ENCODE measurements at regions not wholly inside any gene's neighbourhood (a gene's known extent, or its start where the extent isn't known, plus 50 kb on each side); places are given as distances from the start of the nearest gene placed in this dataset.

GRCh38 chr3:10625323-10625722 is 119.9 kb upstream of the ATP2B2 start:
- H3K4me3 Mint-ChIP-seq: no peak overlapping the region
- no peak overlapping the region for H3K27ac Mint-ChIP-seq
- no peaks in the 10 kb centered on the region for H3K36me3 Mint-ChIP-seq
- H3K27me3 Mint-ChIP-seq: peaks cover 0 to 2% of the 10 kb centered on the region in 2 donors
- H3K4me1 Mint-ChIP-seq (ENCODE audit: low read depth in 2 of 2): no peaks in the 10 kb centered on the region
- ATAC-seq: no peak
- DNase-seq (ENCODE audit: low spot score): no peak
- no peaks in the 10 kb centered on the region for H3K9me3 Mint-ChIP-seq

GRCh38 chr3:10627884-10628572 is 122.6 kb upstream of the ATP2B2 start:
- Mint-ChIP-seq H3K4me1 (ENCODE audit: low read depth in 2 of 2) (no peaks in the 10 kb centered on the region), H3K9me3 (no peaks in the 10 kb centered on the region), H3K27me3 (peaks cover 0 to 7% of the 10 kb centered on the region in 2 donors), H3K27ac (no peak overlapping the region), H3K36me3 (no peaks in the 10 kb centered on the region), H3K4me3 (no peak overlapping the region)
- no peak for DNase-seq (ENCODE audit: low spot score)
- no peak for ATAC-seq

- Mint-ChIP-seq H3K36me3 (no peaks in the 10 kb centered on the region), H3K27me3 (peaks cover 0 to 7% of the 10 kb centered on the region in 2 donors), H3K4me3 (no peak overlapping the region), H3K27ac (no peak overlapping the region), H3K4me1 (ENCODE audit: low read depth in 2 of 2) (no peaks in the 10 kb centered on the region), H3K9me3 (no peaks in the 10 kb centered on the region)
- ATAC-seq (no peak), DNase-seq (ENCODE audit: low spot score) (no peak)
Observed at GRCh38 chr3:10628891-10629670, 123.7 kb upstream of the ATP2B2 start.

GRCh38 chr3:10629671-10630040 is 124.3 kb upstream of the ATP2B2 start:
- H3K9me3 Mint-ChIP-seq: no peaks in the 10 kb centered on the region
- no peak for DNase-seq (ENCODE audit: low spot score)
- no peak overlapping the region for H3K4me3 Mint-ChIP-seq
- no peaks in the 10 kb centered on the region for H3K36me3 Mint-ChIP-seq
- peaks cover 0 to 7% of the 10 kb centered on the region in 2 donors for H3K27me3 Mint-ChIP-seq
- H3K4me1 Mint-ChIP-seq (ENCODE audit: low read depth in 2 of 2): no peaks in the 10 kb centered on the region
- ATAC-seq: no peak
- no peak overlapping the region for H3K27ac Mint-ChIP-seq

GRCh38 chr3:10631224-10631623 is 125.8 kb upstream of the ATP2B2 start:
- Mint-ChIP-seq H3K27ac (no peak overlapping the region), H3K4me1 (ENCODE audit: low read depth in 2 of 2) (no peaks in the 10 kb centered on the region), H3K4me3 (no peak overlapping the region), H3K27me3 (peaks cover 0 to 8% of the 10 kb centered on the region in 2 donors), H3K36me3 (no peaks in the 10 kb centered on the region), H3K9me3 (no peaks in the 10 kb centered on the region)
- DNase-seq (ENCODE audit: low spot score) (no peak), ATAC-seq (no peak)

GRCh38 chr3:10632125-10632524 is 126.7 kb upstream of the ATP2B2 start:
- Mint-ChIP-seq H3K36me3 (peaks cover under 1% of the 10 kb centered on the region), H3K4me1 (ENCODE audit: low read depth in 2 of 2) (no peaks in the 10 kb centered on the region), H3K27ac (no peak overlapping the region), H3K27me3 (peaks cover 1 to 11% of the 10 kb centered on the region in 2 donors), H3K9me3 (no peaks in the 10 kb centered on the region), H3K4me3 (no peak overlapping the region)
- ATAC-seq (no peak), DNase-seq (ENCODE audit: low spot score) (no peak)

- peak in 1 of 2 donors; percentile 21 for ATAC-seq
Observed at GRCh38 chr3:10632741-10633140, 127.4 kb upstream of the ATP2B2 start.

GRCh38 chr3:10635446-10636076 is 130.2 kb upstream of the ATP2B2 start:
- Mint-ChIP-seq H3K9me3 (peaks cover 10% of the 10 kb centered on the region), H3K36me3 (peaks cover 9% of the 10 kb centered on the region), H3K4me3 (no peak overlapping the region), H3K27me3 (peaks cover 8 to 23% of the 10 kb centered on the region in 2 donors), H3K27ac (no peak overlapping the region), H3K4me1 (ENCODE audit: low read depth in 2 of 2) (no peaks in the 10 kb centered on the region)
- ATAC-seq (no peak), DNase-seq (ENCODE audit: low spot score) (no peak)

More at GRCh38 chr3:10632741-10633140, 127.4 kb upstream of the ATP2B2 start:
- H3K9me3 Mint-ChIP-seq: peaks cover 5% of the 10 kb centered on the region
- no peaks in the 10 kb centered on the region for H3K4me1 Mint-ChIP-seq (ENCODE audit: low read depth in 2 of 2)
- no peak overlapping the region for H3K27ac Mint-ChIP-seq
- no peak for DNase-seq (ENCODE audit: low spot score)
- peaks cover 8 to 14% of the 10 kb centered on the region in 2 donors for H3K27me3 Mint-ChIP-seq
- peaks cover 7% of the 10 kb centered on the region for H3K36me3 Mint-ChIP-seq
- no peak overlapping the region for H3K4me3 Mint-ChIP-seq

GRCh38 chr3:10637342-10637741 is 132.0 kb upstream of the ATP2B2 start:
- H3K36me3 Mint-ChIP-seq: peaks cover 9% of the 10 kb centered on the region
- no peak overlapping the region for H3K4me3 Mint-ChIP-seq
- no peaks in the 10 kb centered on the region for H3K4me1 Mint-ChIP-seq (ENCODE audit: low read depth in 2 of 2)
- no peak overlapping the region for H3K27ac Mint-ChIP-seq
- ATAC-seq (no peak), DNase-seq (ENCODE audit: low spot score) (no peak)
- peaks cover 10% of the 10 kb centered on the region for H3K9me3 Mint-ChIP-seq
- peaks cover 8 to 30% of the 10 kb centered on the region in 2 donors for H3K27me3 Mint-ChIP-seq

- no peak overlapping the region for H3K27ac Mint-ChIP-seq
- no peak for ATAC-seq
- DNase-seq (ENCODE audit: low spot score): no peak
- H3K9me3 Mint-ChIP-seq: peaks cover 10% of the 10 kb centered on the region
- H3K27me3 Mint-ChIP-seq: peaks cover 16 to 36% of the 10 kb centered on the region in 2 donors
- H3K4me3 Mint-ChIP-seq: no peak overlapping the region
- H3K36me3 Mint-ChIP-seq: peaks cover 9% of the 10 kb centered on the region
- H3K4me1 Mint-ChIP-seq (ENCODE audit: low read depth in 2 of 2): no peaks in the 10 kb centered on the region
Observed at GRCh38 chr3:10638466-10638865, 133.1 kb upstream of the ATP2B2 start.

- Mint-ChIP-seq H3K4me3 (no peak overlapping the region), H3K27ac (no peak overlapping the region), H3K4me1 (ENCODE audit: low read depth in 2 of 2) (no peaks in the 10 kb centered on the region), H3K9me3 (peaks cover 10% of the 10 kb centered on the region), H3K36me3 (peaks cover 9% of the 10 kb centered on the region), H3K27me3 (peaks cover 36 to 37% of the 10 kb centered on the region in 2 donors)
- ATAC-seq (no peak), DNase-seq (ENCODE audit: low spot score) (no peak)
Observed at GRCh38 chr3:10641760-10642159, 136.4 kb upstream of the ATP2B2 start.

- no peak for DNase-seq (ENCODE audit: low spot score)
- no peak overlapping the region for H3K4me3 Mint-ChIP-seq
- no peaks in the 10 kb centered on the region for H3K36me3 Mint-ChIP-seq
- no peak for ATAC-seq
- no peaks in the 10 kb centered on the region for H3K9me3 Mint-ChIP-seq
- H3K27ac Mint-ChIP-seq: no peak overlapping the region
- H3K27me3 Mint-ChIP-seq: peaks cover 27 to 29% of the 10 kb centered on the region in 2 donors
- no peaks in the 10 kb centered on the region for H3K4me1 Mint-ChIP-seq (ENCODE audit: low read depth in 2 of 2)
Observed at GRCh38 chr3:10644189-10644588, 138.8 kb upstream of the ATP2B2 start.

- peaks cover 19 to 27% of the 10 kb centered on the region in 2 donors for H3K27me3 Mint-ChIP-seq
- no peak overlapping the region for H3K27ac Mint-ChIP-seq
- no peaks in the 10 kb centered on the region for H3K36me3 Mint-ChIP-seq
- H3K4me1 Mint-ChIP-seq (ENCODE audit: low read depth in 2 of 2): no peaks in the 10 kb centered on the region
- no peaks in the 10 kb centered on the region for H3K9me3 Mint-ChIP-seq
- ATAC-seq (no peak), DNase-seq (ENCODE audit: low spot score) (no peak)
- no peak overlapping the region for H3K4me3 Mint-ChIP-seq
Observed at GRCh38 chr3:10645800-10646199, 140.4 kb upstream of the ATP2B2 start.

All from natural killer cell treated with Interleukin-12 subunit alpha and Interleukin-12 subunit beta and Interleukin-15 and Interleukin-18, amount 100 ng/mL, for 72 hours (primary cell).